GDM1 (cell line): ENCODE measurements at regions not wholly inside any gene's neighbourhood (a gene's known extent, or its start where the extent isn't known, plus 50 kb on each side); places are given as distances from the start of the nearest gene placed in this dataset.
"Not testable (repeated sequence)": the region's sequence is repeated elsewhere in the genome, so short reads cannot be mapped to it uniquely, and the experiment has no call there.

ENCODE experiments used
- DNase-seq: peaks from one replicate; lab custom pipeline; 2025; lab: John Stamatoyannopoulos, UW

GRCh38 chr20:2203436-2203835, 92.4 kb upstream of the TGM3 start:
- no peak for DNase-seq

GRCh38 chr20:2204021-2204420, 91.8 kb upstream of the TGM3 start:
- DNase-seq = no peak

DNA sequence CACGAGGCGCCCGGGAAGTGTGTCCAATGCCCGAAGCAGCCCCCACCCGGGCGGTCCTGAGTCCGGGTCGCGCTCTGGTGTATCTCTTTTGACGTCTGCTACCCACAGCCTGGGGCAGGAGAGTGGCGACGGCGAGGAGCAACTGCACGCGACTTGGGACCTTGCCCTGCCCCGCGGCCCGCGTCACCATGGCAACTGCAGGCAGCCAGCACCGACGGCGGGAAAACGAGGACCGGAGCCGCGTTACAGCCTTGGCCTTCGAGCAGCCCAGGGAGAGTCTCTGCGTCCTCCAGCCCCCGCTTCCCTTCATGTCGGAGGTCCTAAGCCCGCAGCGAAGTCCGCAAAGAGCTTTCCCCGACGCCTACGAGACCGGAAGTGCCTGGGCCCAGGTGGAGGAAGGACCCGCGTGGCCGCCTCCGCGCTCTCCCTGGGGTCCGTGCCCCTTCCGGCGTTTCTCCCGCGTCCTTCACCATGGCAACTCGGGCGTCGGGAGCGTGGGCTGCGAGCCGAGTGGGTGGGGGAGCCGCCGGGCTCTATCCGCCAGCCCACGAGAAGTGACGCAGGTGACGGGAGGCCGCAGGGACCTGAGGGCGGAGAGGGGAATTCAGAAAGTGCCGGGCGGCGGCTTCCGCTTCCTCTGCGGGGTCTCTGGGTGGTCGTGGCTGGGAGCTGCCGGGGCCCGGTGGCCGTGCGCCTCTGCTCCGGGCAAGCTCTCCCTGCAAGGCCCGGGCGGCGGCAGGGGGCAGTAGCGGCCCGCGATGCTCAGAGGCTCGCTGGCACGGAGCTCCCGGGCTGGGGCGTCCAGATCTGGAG, 88.6 kb upstream of the TGM3 start:
- peak; percentile 56 for DNase-seq

- DNase-seq = no peak
Observed at GRCh38 chr20:2207770-2208097, 88.1 kb upstream of the TGM3 start.

DNA sequence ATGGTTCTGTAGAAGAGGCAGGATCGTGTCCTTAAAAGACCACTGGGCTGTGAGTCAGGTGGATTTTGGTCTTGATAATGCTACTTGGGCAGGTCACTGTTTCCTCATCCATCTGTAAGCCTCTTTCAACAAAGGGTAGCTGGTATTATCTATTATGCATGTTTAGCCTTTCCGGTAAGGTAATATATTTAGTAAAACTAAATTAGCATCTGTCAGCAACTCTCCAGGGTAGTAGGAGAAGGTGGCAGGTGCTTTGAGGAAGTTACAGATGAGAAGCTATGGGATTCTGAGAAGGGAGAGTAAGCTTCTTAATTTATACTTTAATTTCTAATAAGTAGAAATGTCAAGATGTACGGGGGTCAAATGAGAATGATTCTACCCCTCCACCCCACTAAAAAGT, 86.9 kb upstream of the TGM3 start:
- no peak for DNase-seq

GRCh38 chr20:2210646-2211552, 84.9 kb upstream of the TGM3 start:
- DNase-seq = no peak

DNA sequence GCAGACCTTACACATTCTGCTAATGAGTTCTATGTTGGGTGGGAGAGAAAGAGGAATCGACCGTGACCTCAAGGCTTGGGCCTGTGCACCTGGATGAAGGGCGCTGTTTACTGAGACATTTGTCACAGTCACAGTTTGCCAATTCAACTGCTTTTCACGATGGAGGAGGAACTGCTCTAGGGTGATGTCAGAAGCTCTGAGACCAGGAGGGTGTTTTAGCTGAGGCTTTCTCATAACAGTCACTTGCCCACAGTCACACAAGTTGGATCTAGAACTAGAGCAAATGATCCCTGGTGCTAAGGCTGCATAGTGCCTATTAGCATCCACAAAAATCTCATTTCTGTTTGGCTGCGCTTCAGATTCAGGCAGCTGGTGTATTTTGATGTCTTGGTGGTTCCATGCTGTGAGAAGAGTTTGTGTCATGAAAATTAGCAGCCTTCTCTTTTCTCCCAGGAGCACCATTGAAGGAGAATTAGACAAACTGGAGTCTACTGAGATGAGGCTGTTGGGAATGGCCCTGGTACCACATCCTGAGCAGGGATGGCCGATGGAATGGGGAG, 83.3 kb upstream of the TGM3 start:
- no peak for DNase-seq

GRCh38 chr20:2213401-2213800, 82.4 kb upstream of the TGM3 start:
- no peak for DNase-seq

GRCh38 chr20:2217857-2218539, 77.8 kb upstream of the TGM3 start:
- peak; percentile 82 for DNase-seq

DNA sequence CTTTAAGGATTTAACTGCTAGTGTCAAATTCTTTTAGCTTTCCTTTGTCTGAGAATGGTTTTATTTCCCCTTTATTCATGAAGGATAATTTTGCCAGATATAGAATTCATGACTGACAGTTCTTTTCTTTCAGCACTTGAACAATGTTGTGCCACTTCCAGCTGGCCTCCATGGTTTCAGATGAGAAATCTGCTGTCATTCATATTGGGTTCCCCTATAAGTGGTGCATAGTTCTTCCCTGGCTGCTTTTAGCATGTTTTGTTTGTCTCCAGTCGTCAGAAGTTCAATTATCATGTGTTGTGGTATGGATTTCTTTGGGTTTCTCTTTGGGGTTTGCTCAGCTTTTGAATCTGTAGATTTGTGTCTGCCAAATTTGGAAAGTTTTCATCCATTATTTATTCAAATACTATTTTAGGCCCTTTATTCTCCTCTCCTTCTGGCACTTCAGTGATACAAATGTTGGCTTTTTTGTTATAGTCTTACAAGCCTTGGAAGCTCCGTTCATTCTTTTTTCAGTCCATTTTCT, 76.3 kb upstream of the TGM3 start:
- DNase-seq = no peak

DNA sequence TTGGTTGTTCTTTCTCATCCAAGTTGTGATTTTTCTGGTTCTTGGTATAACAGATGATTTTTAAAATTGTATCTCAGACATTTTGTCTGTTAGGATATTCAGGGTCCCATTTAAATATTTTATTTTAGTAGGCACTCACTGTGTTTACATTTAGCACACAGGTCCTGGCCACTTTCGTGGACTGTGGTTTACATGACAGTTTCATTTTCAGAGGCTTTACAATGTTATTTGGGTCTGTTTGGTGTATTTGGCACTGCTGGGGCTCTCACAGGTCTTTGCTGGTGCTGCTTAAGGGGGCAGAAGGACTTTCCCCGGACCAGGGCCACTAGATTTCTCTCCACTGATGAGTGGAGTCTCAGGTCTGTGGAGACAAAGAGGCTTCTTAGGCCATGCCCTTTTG, 75.5 kb upstream of the TGM3 start:
- no peak for DNase-seq

DNA sequence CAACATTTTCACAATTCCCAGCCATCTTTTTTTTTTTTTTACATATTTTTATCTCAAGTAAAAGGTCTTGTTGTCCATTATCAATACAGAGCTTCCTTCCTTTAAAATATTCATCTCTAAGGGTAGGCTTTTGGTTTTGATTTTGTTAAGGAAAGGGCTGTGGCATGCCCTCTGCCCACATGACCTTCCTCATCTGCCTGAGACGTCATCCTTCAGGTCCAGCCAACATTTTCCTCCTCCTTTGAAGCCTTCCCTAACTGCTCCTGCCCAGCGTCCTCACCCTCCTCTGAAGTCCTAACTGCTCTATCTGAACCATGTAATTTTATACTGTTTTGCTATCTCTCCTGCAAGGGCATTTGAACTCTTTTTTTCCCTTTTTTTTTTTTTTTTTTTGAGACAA, 73.9 kb upstream of the TGM3 start:
- no peak for DNase-seq

DNA sequence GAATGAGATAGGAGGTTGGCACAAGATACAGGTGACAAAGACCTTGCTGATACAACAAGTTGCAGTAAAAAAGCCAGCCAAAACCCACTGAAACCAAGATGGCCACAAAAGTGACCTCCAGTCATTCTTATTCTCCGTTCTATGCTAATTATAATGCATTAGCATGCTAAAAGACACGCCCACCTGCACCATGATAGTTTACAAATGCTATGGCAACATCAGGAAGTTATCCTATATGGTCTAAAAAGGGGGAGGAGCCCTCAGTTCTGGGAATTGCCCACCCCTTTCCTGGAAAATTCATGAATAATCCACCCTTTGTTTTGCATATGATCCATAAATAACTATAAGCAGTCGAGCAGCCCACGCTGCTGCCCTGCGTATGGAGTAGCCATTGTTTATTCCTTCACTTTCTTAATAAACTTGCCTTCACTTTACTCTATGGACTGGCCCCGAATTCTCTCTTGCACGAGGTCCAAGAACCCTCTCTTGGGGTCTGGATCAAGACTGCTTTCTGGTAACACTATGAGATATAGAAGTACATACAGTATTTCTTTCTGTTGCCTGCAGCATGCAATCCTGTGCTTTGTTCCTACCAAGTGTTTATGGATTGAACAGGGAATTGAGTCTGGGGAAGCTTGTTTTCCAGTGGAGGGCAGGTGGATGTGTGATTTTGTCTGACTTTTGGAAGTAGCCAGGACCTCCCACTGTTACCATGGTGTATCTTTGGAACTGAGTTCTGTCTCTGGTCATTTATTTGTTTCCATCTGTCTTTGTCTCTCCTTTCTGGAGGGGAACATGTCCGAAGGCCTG, 72.0 kb upstream of the TGM3 start:
- DNase-seq = no peak

- DNase-seq = no peak
Observed at GRCh38 chr20:2224368-2224639, 71.5 kb upstream of the TGM3 start.

DNA sequence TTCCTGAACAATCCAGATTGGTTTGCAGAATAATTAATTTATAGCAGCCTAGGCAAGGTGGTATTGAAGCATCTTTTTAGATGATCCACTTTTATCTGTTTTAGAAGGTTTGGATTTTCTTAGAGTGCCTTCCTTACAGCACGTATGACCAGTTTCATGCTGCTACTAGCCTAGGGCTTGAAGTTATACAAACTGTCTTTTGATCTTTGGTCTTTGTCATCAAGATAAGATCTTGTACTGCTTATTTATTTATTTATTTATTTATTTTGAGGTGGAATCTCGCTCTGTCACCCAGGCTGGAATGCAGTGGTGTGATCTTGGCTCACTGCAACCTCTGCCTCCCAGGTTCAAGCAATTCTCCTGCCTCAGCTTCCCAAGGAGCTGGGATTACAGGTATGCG, 68.5 kb upstream of the TGM3 start:
- not testable (repeated sequence) for DNase-seq

GRCh38 chr20:2227861-2228260, 67.9 kb upstream of the TGM3 start:
- no peak for DNase-seq

- no peak for DNase-seq
Observed at GRCh38 chr20:2228926-2229325, 66.9 kb upstream of the TGM3 start.

GRCh38 chr20:2230726-2231488, 64.9 kb upstream of the TGM3 start:
- no peak for DNase-seq

- DNase-seq = no peak
Observed at GRCh38 chr20:2231701-2232100, 64.1 kb upstream of the TGM3 start.

DNA sequence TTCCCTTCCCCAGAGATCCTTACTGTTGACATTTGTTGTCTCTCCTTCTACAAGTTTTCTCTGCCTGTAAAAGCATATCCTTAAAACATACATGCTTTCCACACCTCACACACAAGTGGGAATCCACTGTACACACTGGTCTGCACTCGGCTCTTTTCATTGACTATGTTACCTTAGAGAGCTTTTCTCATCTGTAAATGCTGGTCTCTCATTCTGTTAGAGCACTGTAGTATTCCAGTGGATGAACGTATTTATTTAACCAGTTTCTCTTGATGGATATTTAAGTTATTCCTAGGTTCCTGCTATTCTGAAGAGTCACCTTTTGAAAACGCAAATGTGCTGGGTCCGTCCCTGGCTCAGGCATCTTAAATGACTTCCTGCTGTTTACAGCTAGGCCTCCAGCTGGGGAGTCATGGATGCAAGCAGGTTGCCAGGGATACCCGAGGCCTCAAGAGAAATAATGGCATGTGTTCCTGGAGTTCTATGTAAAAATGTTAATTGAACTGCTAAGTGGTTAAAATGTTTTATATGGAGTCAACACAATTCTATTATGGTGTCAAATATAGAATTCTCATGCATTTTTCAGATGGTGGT, 61.1 kb upstream of the TGM3 start:
- no peak for DNase-seq
